T-helper 2 cell treated with Interferon-gamma antibody and Interleukin-4, amounts not matched to agents 5 μg/mL and 100 μg/mL, for 36 hours (primary cell): ENCODE measurements at regions not wholly inside any gene's neighbourhood (a gene's known extent, or its start where the extent isn't known, plus 50 kb on each side); places are given as distances from the start of the nearest gene placed in this dataset.

Experiments
- DNase-seq: peaks from one replicate; pipeline ENCODE4 v3.0.0; 2021; ENCODE audit warnings: low spot score
- H3K27ac Mint-ChIP-seq: one replicate; pipeline ENCODE4 v1.8.0; 2021; ENCODE audit warnings: mild to moderate bottlenecking, mixed read lengths
- H3K27me3 Mint-ChIP-seq: one replicate; pipeline ENCODE4 v1.8.0; 2021; ENCODE audit warnings: low read depth, mixed read lengths
- H3K36me3 Mint-ChIP-seq: one replicate; pipeline ENCODE4 v1.8.0; 2021; ENCODE audit warnings: low read depth, mixed read lengths
- H3K4me1 Mint-ChIP-seq: one replicate; pipeline ENCODE4 v1.8.0; 2021; ENCODE audit warnings: low read depth, mixed read lengths
- H3K4me3 Mint-ChIP-seq: one replicate; pipeline ENCODE4 v1.8.0; 2022; ENCODE audit warnings: mild to moderate bottlenecking, moderate library complexity, mixed read lengths
- H3K9me3 Mint-ChIP-seq: one replicate; pipeline ENCODE4 v1.8.0; 2021; ENCODE audit warnings: mixed read lengths

- Mint-ChIP-seq H3K27me3 (no peaks in the 10 kb centered on the region), H3K9me3 (peaks cover 8% of the 10 kb centered on the region), H3K36me3 (no peaks in the 10 kb centered on the region), H3K4me3 (no peak overlapping the region), H3K27ac (no peak overlapping the region), H3K4me1 (no peaks in the 10 kb centered on the region)
- DNase-seq, result no peak
These were observed 205.1 kb upstream of the TSHZ3 start for GRCh38 chr19:31554360-31554759.

GRCh38 chr19:31555634-31556215 is 206.5 kb upstream of the TSHZ3 start:
- Mint-ChIP-seq H3K36me3 (no peaks in the 10 kb centered on the region), H3K27ac (no peak overlapping the region), H3K9me3 (peaks cover 16% of the 10 kb centered on the region), H3K27me3 (no peaks in the 10 kb centered on the region), H3K4me1 (no peaks in the 10 kb centered on the region), H3K4me3 (no peak overlapping the region)
- no peak for DNase-seq

DNA sequence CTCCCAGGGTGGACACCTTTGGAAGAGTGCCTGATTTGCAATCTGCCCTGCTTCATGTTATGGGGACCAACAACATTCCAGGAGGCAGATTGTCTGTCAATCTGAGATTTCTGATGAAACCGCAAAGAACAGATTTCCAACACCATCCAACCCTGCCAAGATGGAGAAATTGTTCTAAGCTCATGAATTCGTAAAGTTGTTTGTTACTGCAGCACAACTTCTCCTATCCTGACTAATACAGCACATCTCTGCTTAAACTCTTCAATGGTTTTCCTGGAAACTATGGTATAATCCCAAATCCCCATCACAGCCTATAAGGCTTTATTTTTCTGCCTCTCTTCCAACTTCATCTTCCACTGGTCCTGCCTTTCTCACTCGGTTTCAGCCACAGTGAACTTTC is 210.3 kb upstream of the TSHZ3 start:
- Mint-ChIP-seq H3K4me3 (no peak overlapping the region), H3K4me1 (no peaks in the 10 kb centered on the region), H3K27ac (no peak overlapping the region), H3K9me3 (peaks cover 27% of the 10 kb centered on the region), H3K27me3 (no peaks in the 10 kb centered on the region), H3K36me3 (no peaks in the 10 kb centered on the region)
- no peak for DNase-seq

DNA sequence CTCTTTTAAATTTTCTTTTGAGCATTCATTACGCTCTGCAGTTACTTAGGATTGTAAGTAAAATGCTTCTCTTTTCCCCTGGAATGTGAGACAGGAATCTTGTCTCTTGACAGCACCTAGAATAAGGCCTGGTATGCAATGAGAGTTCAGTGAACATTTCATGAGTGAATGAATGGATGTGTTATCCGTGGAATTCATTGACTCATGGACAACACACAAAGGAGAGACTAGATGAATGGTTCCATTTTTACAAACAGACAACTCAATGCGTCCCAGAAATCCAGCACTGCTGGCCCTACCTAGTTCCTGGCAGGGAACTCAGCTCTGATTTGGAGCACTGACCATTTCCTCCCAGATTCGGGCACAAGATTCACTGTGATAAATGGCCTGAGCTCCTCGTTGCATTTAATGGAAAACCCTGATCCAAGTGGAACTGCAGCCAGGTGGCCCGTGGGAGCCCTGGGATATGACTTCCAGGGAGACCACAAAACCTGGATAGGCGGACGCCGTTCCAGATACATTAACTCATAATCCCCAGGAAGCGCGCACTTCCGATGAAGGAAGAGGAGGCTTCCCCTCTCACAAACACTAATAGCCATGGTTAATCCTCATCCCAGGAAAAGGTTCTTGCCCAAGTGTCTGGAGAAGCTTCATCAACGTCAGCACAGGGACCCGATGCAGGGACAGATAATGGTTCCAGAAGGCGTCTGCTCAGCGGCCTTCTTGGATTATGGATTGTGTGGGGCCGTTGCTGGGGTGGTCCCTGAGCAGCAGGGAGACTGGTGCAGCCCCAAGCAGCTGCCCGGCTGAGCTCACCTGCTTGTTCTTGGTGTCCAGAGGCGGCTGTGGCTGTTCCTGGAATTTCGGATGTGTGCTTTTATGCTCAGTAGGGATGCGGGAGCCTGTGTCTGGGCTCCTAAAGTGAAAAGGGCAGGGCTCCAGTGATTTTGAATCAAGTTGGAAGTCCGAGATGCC is 211.1 kb upstream of the TSHZ3 start:
- no peak overlapping the region for H3K27ac Mint-ChIP-seq
- H3K27me3 Mint-ChIP-seq, result no peaks in the 10 kb centered on the region
- H3K4me1 Mint-ChIP-seq, result no peaks in the 10 kb centered on the region
- H3K9me3 Mint-ChIP-seq, result peaks cover 27% of the 10 kb centered on the region
- DNase-seq, result no peak
- H3K4me3 Mint-ChIP-seq, result no peak overlapping the region
- no peaks in the 10 kb centered on the region for H3K36me3 Mint-ChIP-seq

- Mint-ChIP-seq H3K4me3 (no peak overlapping the region), H3K36me3 (no peaks in the 10 kb centered on the region), H3K27me3 (no peaks in the 10 kb centered on the region), H3K27ac (no peak overlapping the region), H3K9me3 (peaks cover 27% of the 10 kb centered on the region), H3K4me1 (no peaks in the 10 kb centered on the region)
- no peak for DNase-seq
These were observed 213.9 kb upstream of the TSHZ3 start for GRCh38 chr19:31562966-31563612.

GRCh38 chr19:31567776-31568175 is 218.5 kb upstream of the TSHZ3 start:
- DNase-seq, result no peak
- peaks cover 6% of the 10 kb centered on the region for H3K9me3 Mint-ChIP-seq
- H3K27ac Mint-ChIP-seq, result no peak overlapping the region
- H3K36me3 Mint-ChIP-seq, result no peaks in the 10 kb centered on the region
- H3K4me3 Mint-ChIP-seq, result no peak overlapping the region
- no peaks in the 10 kb centered on the region for H3K4me1 Mint-ChIP-seq
- no peaks in the 10 kb centered on the region for H3K27me3 Mint-ChIP-seq

DNA sequence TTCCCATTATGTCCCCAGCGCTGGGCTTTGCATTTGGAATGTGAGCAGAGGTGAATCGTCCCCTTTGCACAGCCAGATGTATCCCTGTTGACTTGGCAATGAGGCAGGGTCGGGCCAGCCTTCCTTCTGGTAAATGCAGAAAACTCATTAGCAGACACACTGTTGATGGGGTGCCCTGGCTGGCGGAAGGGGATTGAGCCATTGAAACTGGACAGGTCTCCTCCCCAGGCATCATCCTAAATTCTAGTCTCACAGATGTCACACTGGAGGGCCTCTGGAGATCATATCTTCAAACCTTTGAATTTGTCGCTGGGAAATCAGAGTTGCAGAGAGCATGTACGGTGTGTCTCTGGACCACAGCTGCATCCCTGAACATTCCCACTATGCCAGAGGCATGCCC is 219.5 kb upstream of the TSHZ3 start:
- Mint-ChIP-seq H3K27me3 (no peaks in the 10 kb centered on the region), H3K4me1 (no peaks in the 10 kb centered on the region), H3K4me3 (no peak overlapping the region), H3K27ac (no peak overlapping the region), H3K9me3 (peaks cover 6% of the 10 kb centered on the region), H3K36me3 (no peaks in the 10 kb centered on the region)
- no peak for DNase-seq

DNA sequence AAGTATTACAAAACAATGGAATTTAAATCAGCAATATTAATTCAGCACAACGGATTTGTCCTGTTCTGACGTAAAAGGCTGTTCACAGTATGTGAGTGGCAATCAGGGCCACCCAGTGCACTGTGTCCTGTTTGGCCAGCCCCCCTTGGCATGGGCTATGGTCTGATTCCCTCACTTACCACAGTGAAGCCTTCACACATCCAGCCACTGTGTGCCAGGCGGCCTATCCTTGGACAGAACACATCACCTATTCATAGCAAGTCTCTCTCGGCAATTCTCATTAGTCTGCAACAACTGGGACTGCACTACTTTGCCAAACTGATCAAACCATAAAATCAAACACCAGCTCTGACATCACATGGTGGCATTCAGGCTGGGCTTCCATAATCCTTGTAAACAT is 221.5 kb upstream of the TSHZ3 start:
- H3K4me3 Mint-ChIP-seq, result no peak overlapping the region
- DNase-seq, result no peak
- H3K27me3 Mint-ChIP-seq, result no peaks in the 10 kb centered on the region
- H3K27ac Mint-ChIP-seq, result no peak overlapping the region
- peaks cover 6% of the 10 kb centered on the region for H3K9me3 Mint-ChIP-seq
- no peaks in the 10 kb centered on the region for H3K36me3 Mint-ChIP-seq
- H3K4me1 Mint-ChIP-seq, result no peaks in the 10 kb centered on the region

GRCh38 chr19:31572102-31572975 is 223.1 kb upstream of the TSHZ3 start:
- DNase-seq, result no peak
- no peaks in the 10 kb centered on the region for H3K9me3 Mint-ChIP-seq
- H3K27ac Mint-ChIP-seq, result no peak overlapping the region
- H3K36me3 Mint-ChIP-seq, result no peaks in the 10 kb centered on the region
- no peaks in the 10 kb centered on the region for H3K4me1 Mint-ChIP-seq
- H3K4me3 Mint-ChIP-seq, result no peak overlapping the region
- no peaks in the 10 kb centered on the region for H3K27me3 Mint-ChIP-seq

DNA sequence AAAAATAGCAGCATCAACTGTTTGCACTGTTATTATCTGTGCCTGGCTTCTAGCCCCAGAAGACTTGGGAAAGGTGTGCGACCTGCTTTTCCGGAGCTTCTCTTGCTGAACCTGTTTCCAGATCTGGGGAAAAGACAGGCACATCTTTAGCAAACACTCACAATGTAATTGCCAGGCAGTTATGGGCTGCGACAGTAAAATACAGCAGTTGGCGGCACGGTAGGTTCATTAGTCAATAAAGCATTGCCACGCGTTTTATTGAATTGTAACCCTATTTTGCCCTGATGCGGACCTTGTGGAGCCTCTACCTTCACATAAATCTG is 223.7 kb upstream of the TSHZ3 start:
- Mint-ChIP-seq H3K4me1 (no peaks in the 10 kb centered on the region), H3K9me3 (no peaks in the 10 kb centered on the region), H3K27me3 (no peaks in the 10 kb centered on the region), H3K36me3 (no peaks in the 10 kb centered on the region), H3K4me3 (no peak overlapping the region), H3K27ac (no peak overlapping the region)
- no peak for DNase-seq

DNA sequence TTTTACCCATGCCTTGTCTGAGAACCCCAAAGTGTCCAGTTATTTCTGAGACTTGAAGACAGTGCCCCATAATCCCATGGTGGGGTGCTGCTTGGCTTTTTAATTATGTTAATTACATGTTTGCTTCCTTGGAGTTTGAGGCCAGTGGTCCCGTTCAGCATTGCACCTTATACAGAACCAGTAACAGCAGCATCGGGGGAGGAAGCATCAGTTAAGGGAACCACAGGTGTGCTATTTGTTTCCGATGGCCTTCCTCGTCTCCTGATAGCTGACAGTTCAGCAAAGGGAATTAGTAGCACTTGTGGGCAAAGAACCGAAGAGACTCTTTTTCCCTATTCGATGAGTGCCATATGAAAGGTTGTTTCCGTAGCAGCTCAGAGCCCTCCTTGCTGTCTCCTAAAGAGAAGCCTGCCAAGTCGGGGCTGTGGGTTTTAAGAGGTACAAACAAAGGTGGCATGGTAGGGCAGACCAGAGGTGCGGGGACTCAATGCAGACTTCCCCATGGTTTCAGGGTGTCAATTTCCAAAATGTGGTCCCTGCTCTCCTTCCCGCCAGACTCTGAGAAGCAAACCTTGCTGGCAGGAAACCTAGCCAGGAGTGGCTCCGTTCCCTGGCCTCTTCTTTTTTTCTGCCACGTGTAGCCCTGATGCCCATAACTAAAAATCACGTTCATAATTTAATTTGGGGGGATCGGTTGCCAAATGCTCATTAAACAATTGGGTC is 225.2 kb upstream of the TSHZ3 start:
- Mint-ChIP-seq H3K27ac (no peak overlapping the region), H3K36me3 (no peaks in the 10 kb centered on the region), H3K4me3 (no peak overlapping the region), H3K9me3 (no peaks in the 10 kb centered on the region), H3K4me1 (no peaks in the 10 kb centered on the region), H3K27me3 (no peaks in the 10 kb centered on the region)
- DNase-seq, result no peak

DNA sequence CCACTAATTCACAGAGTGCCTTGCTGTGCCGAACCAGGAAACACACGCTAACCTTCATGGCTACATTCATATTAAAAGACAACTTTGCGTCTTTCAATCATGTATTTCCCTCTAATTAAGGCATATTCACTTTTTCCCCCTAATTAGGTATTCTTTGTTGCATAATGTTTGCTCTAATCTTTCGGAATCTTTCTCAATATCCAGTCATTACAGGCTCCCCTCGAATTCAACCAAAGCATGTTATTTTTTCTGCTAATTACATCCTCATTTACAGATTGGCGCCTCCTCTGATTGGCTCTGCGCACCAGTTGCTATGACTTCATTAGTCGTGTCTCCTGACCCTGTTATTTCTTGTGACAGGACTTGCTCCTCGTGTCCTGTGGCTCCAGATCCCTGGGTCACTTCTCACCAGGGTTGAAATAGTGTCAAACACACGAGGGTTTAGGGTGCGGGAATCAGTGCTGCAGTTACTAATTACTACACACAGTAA is 226.7 kb upstream of the TSHZ3 start:
- Mint-ChIP-seq H3K4me1 (no peaks in the 10 kb centered on the region), H3K4me3 (no peak overlapping the region), H3K9me3 (no peaks in the 10 kb centered on the region), H3K27ac (no peak overlapping the region), H3K36me3 (no peaks in the 10 kb centered on the region), H3K27me3 (no peaks in the 10 kb centered on the region)
- no peak for DNase-seq

- no peaks in the 10 kb centered on the region for H3K4me1 Mint-ChIP-seq
- no peak for DNase-seq
- no peak overlapping the region for H3K4me3 Mint-ChIP-seq
- H3K27ac Mint-ChIP-seq, result no peak overlapping the region
- no peaks in the 10 kb centered on the region for H3K9me3 Mint-ChIP-seq
- H3K27me3 Mint-ChIP-seq, result no peaks in the 10 kb centered on the region
- no peaks in the 10 kb centered on the region for H3K36me3 Mint-ChIP-seq
These were observed 229.1 kb upstream of the TSHZ3 start for GRCh38 chr19:31578326-31578725.
